ENCODE measurements at regions not wholly inside any gene's neighbourhood (a gene's known extent, or its start where the extent isn't known, plus 50 kb on each side); places are given as distances from the start of the nearest gene placed in this dataset.

DNA sequence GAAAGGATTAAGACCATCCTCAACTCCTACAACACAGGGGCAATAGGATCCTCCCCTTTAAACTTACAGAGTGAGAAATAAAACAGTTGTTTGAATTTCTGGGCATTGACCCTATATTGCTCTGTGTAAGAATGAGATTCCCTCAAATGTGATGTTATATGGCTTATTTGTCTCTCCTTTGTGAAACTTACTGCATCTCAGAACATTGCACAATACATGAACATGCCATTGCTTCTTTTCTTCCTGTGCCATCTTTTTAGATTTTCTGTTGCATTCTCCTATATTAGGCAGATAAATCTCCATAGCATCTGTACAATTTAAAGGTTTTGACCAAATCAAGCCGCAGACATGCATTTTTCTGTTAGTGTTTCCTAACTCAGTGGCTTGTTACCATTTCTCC is 941.9 kb upstream of the FANCL start:
- TF ChIP-seq EP300 (IDR thresholded peaks at IDR 0.05) = no peak
- TF ChIP-seq ZSCAN20 (CRISPR knock-in tag; IDR thresholded peaks at IDR 0.05) = no peak

All from A549 (cell line).